Fibroblast of mammary gland (primary cell): ENCODE measurements at regions not wholly inside any gene's neighbourhood (a gene's known extent, or its start where the extent isn't known, plus 50 kb on each side); places are given as distances from the start of the nearest gene placed in this dataset.

ENCODE experiments used
- DNase-seq: peaks from one replicate; pipeline ENCODE4 v3.0.0-alpha.2; 2010; ENCODE audit warnings: low read depth
- H3K4me3 ChIP-seq: 2 replicates; pipeline ENCODE4 v1.5.1; 2011; ENCODE audit warnings: low read depth, mild to moderate bottlenecking, low read length, moderate library complexity; ENCODE audit not compliant: control insufficient read depth
- TF ChIP-seq, protein P1 (sequence below): conservative IDR thresholded peaks from 2 replicates; pipeline ENCODE4 v1.5.1; 2011; ENCODE audit warnings: low read depth, low read length, inconsistent platforms; ENCODE audit not compliant: control insufficient read depth, insufficient read depth

DNA sequence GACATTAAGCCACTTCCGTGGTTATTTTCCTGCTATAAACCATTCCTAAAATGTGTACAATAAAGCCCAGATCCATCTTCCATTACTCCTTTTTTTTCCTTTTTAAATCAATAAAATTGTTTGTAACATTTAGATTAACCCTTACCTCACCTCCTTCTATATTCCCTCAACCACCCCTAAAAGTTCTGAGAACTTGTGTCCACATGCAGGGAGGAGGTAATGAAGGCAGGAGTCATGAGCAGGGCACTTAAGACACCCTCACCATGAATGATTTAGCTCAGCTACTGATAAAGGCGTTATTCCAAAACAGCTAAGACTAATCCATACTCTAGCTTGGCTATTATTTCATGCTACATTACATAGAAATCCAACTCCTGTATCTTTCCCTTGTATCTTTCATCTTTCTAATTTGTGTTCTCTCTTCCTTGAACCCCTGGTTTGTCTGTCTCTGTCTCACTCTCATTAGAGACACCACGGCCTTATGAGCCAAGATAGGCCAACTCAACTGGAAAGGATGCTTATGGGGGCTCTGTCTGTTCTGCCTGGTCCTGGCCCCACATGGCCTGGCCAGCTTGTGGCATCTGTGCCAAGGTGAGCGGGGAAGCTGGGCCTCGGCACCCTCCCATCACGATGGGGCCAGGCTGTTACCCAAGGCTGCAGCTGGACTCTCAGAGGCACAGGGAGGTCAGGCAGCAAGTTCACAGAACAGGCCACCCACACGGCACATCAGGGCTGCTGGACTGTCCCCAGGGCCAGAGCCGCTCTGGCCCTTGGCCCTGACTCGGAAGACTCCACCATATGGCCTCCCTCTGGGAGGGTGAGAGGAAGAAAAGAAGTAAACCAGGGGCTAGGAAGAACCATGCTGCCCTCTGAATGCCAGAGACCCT, 294.4 kb downstream of the SOX9 start:
- no peak for DNase-seq
- TF ChIP-seq, protein P1, sequence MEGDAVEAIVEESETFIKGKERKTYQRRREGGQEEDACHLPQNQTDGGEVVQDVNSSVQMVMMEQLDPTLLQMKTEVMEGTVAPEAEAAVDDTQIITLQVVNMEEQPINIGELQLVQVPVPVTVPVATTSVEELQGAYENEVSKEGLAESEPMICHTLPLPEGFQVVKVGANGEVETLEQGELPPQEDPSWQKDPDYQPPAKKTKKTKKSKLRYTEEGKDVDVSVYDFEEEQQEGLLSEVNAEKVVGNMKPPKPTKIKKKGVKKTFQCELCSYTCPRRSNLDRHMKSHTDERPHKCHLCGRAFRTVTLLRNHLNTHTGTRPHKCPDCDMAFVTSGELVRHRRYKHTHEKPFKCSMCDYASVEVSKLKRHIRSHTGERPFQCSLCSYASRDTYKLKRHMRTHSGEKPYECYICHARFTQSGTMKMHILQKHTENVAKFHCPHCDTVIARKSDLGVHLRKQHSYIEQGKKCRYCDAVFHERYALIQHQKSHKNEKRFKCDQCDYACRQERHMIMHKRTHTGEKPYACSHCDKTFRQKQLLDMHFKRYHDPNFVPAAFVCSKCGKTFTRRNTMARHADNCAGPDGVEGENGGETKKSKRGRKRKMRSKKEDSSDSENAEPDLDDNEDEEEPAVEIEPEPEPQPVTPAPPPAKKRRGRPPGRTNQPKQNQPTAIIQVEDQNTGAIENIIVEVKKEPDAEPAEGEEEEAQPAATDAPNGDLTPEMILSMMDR: no peak
- H3K4me3 ChIP-seq: no peak overlapping the region

DNA sequence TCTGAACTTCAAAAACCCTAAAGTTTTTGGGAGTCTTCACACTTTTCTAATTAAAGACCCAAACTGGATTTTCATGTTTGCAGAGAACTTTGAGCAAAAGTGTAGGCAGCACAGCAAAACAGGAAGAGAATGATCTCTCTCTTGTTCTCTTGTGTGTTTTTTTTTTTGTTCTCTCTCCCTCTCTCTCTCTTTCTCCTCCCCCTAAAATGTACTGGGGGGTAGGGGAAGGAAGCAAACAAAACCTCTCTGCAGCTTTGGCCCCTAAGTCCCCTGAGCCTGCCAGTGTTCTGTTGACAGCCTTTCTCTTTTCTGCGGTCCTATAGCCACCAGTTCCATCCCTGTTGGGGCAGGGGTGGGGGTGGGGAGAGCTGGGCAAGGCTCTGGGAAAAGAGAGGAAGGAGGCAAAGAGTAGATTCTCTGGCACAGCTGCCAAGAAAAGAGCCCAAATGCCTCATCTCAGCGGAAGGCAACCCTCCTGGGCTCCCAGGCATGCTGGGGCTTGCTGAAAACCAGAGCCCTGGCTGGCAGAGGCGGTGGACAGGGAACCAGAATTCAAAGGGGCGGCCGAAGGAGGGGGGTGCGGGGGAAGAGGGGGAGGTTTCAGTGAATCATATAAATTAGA, 295.3 kb downstream of the SOX9 start:
- DNase-seq: no peak
- TF ChIP-seq, protein P1: no peak
- no peak overlapping the region for H3K4me3 ChIP-seq

DNA sequence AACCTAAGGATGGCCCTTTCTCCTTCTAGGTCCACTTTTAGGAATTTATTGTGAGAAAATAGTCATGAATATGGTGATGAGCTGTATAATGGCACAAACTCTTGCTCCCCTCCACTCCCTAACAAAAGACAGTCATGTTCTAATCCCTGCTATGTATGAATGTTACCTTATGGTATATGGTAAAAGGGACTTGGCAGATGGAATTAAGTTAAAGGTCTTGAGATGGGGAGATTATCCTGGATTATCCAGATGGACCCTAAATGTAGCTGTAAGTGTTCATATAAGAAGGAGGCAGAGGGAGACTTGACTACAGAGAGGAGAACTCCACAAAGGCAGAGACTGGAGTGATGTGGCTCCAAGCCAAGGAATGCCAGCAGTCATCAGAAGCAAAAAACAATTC, 296.1 kb downstream of the SOX9 start:
- TF ChIP-seq, protein P1: no peak
- H3K4me3 ChIP-seq: no peak overlapping the region
- no peak for DNase-seq

DNA sequence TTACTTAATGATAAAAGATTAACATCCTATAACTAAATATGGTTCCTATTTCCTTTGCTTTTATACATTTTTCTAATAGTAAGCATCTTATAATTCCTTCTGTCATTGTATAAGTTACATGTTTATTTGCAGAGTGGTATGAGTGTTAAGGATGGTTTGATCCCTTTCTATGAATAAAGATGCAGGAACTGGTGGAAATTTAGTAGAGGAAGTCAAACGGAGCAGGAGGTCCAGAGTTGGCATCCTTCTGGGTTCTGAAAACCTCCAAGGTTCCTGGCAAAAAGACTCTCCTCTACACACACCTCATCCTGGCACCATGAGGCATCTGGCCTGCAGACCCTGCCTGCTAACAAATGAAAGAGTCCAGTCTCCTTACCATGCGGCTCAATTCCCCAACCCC, 296.8 kb downstream of the SOX9 start:
- no peak for DNase-seq
- no peak overlapping the region for H3K4me3 ChIP-seq
- TF ChIP-seq, protein P1: no peak

DNA sequence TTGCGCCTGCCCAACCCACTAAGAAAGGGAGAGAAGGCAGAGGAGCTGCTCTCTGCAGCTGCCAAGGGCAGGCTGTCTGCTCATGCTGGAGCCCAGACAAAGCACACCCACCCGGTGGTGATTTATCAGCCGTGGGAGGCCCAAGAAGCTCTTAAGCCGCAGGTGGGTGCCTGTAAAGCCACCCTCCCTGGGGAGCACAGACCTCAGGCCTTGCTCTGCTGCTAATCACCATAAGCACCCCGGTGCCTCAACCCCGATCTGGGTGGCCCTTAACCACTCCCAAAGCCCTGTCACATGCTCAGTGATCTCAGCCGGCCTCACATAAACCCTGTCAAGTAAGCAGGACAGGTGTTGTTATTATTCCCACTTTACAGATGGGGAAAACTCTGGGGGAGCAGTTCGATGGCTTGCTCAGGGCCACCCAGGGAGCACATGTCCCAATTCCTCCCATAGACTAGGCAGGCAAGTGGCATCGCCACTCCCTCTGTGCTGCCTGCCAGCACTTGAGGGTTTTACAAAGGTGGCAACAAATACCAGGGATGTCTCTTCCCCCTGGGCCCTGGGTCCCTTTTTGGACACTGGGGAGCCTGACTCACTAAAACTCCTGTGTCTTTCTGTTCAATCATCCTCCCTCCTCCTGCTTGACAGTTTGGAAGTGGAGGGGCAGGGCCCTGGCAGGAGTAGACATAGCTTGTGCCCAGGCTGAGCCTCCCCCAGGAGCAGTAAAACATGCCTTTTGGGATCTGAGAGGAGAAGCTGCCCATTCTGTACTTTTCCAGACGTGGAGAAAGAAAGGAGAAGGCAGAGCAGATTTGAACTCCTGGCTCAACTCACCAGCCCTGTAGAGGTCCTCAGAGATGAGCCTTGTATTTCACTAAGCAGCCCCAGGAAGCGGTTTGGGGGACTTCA, 299.3 kb downstream of the SOX9 start:
- H3K4me3 ChIP-seq: no peak overlapping the region
- no peak for DNase-seq
- TF ChIP-seq, protein P1: no peak

DNA sequence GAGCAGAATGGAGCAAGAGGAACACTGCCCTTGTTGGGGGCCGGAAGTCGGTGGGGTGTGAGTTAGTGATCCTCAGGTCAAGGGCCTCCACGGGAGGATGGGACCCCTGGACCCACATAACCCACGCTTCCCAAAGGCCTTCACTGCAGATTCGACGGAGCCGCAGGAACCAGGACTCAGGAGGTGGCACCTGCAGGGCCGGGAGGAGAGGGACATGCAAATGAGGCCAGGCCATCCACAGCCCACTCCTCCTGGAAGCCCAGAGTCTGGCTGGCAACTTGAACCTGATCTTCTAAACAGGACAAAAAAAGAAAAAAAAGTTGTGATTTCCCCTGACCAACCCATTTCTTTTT, 299.9 kb downstream of the SOX9 start:
- DNase-seq: no peak
- TF ChIP-seq, protein P1: no peak
- no peak overlapping the region for H3K4me3 ChIP-seq
